ENCODE measurements at regions not wholly inside any gene's neighbourhood (a gene's known extent, or its start where the extent isn't known, plus 50 kb on each side); places are given as distances from the start of the nearest gene placed in this dataset.

DNA sequence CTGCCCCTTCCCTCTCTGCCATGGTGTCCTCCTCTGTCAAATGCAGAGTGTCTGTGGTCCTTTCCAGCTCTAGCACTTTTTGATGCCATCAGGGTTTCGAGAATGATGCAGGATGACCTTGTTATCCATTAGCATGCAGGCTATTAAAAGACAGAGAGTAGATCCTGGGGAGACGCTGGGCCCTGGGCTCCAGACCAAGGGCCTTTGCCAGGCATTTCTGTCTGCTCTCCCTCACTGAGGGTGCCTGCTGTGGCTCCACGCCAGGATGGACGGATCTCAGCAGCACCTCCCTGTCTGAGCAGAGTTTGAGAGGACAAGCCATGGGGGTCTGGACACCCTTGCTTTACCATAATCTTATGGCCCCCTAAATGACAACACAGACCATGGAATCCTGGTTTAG lies 110.8 kb upstream of the CD82 start:
- TF ChIP-seq, protein P1, sequence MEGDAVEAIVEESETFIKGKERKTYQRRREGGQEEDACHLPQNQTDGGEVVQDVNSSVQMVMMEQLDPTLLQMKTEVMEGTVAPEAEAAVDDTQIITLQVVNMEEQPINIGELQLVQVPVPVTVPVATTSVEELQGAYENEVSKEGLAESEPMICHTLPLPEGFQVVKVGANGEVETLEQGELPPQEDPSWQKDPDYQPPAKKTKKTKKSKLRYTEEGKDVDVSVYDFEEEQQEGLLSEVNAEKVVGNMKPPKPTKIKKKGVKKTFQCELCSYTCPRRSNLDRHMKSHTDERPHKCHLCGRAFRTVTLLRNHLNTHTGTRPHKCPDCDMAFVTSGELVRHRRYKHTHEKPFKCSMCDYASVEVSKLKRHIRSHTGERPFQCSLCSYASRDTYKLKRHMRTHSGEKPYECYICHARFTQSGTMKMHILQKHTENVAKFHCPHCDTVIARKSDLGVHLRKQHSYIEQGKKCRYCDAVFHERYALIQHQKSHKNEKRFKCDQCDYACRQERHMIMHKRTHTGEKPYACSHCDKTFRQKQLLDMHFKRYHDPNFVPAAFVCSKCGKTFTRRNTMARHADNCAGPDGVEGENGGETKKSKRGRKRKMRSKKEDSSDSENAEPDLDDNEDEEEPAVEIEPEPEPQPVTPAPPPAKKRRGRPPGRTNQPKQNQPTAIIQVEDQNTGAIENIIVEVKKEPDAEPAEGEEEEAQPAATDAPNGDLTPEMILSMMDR (conservative IDR thresholded peaks at IDR 0.05 in 1 of 2, IDR thresholded peaks at IDR 0.05 in 1 of 2; ENCODE audit: low read depth in 1 of 2, low read length in 2 of 2) = no peak
- no peak for TF ChIP-seq EZH2 (IDR thresholded peaks at IDR 0.05; ENCODE audit: low read length, missing control alignments)

Data from fibroblast of lung (primary cell).